BJ (cell line): ENCODE measurements at regions not wholly inside any gene's neighbourhood (a gene's known extent, or its start where the extent isn't known, plus 50 kb on each side); places are given as distances from the start of the nearest gene placed in this dataset.

Experiments
- CTCF ChIA-PET: fragments of 350-600 bp; formaldehyde crosslinking; extraction: SDS; loops from one replicate; lab custom pipeline; 2021; ENCODE audit warnings: antibody characterized with exemption, inconsistent platforms; lab: Yijun Ruan, JAX
- POLR2A ChIA-PET: fragments of 300-600 bp; sonication (Branson Sonifier 250); formaldehyde crosslinking; extraction: SDS; loops from one replicate; lab custom pipeline; 2021; ENCODE audit warnings: antibody characterized with exemption; lab: Charles Lee
- DNase-seq: peaks from one replicate; pipeline ENCODE4 v3.0.0-alpha.2; 2011; ENCODE audit warnings: low read depth
- H3K27me3 ChIP-seq: 2 replicates; pipeline ENCODE4 v1.6.0; 2011; ENCODE audit warnings: low read length; ENCODE audit not compliant: control insufficient read depth, insufficient read depth
- H3K36me3 ChIP-seq: 2 replicates; pipeline ENCODE4 v1.5.1; 2011; ENCODE audit warnings: low read length; ENCODE audit not compliant: control insufficient read depth, insufficient read depth
- H3K4me3 ChIP-seq: 2 replicates; pipeline ENCODE4 v1.5.1; 2011; ENCODE audit warnings: low read depth, mild to moderate bottlenecking, control low read depth, low read length
- TF ChIP-seq, protein P1 (sequence below): IDR thresholded peaks from 2 replicates; pipeline ENCODE4 v1.5.1; 2011; ENCODE audit warnings: low read depth, mild to moderate bottlenecking, control low read depth, inconsistent platforms, low read length, moderate library complexity; ENCODE audit not compliant: insufficient read depth

- H3K27me3 ChIP-seq: no peaks in the 10 kb centered on the region
- H3K4me3 ChIP-seq: no peak overlapping the region
- POLR2A ChIA-PET: no interaction called here
- TF ChIP-seq, protein P1, sequence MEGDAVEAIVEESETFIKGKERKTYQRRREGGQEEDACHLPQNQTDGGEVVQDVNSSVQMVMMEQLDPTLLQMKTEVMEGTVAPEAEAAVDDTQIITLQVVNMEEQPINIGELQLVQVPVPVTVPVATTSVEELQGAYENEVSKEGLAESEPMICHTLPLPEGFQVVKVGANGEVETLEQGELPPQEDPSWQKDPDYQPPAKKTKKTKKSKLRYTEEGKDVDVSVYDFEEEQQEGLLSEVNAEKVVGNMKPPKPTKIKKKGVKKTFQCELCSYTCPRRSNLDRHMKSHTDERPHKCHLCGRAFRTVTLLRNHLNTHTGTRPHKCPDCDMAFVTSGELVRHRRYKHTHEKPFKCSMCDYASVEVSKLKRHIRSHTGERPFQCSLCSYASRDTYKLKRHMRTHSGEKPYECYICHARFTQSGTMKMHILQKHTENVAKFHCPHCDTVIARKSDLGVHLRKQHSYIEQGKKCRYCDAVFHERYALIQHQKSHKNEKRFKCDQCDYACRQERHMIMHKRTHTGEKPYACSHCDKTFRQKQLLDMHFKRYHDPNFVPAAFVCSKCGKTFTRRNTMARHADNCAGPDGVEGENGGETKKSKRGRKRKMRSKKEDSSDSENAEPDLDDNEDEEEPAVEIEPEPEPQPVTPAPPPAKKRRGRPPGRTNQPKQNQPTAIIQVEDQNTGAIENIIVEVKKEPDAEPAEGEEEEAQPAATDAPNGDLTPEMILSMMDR: no peak
- DNase-seq: no peak
- CTCF ChIA-PET: interaction anchor here (1.0 kb wide), 1 partner anchor 56 kb away, joined by 5 read pairs; no protein-coding TSS in a partner anchor
- no peaks in the 10 kb centered on the region for H3K36me3 ChIP-seq
Measured at GRCh38 chr21:35491114-35491513, 442.0 kb upstream of the RUNX1 start.

GRCh38 chr21:35489389-35489980 is 440.4 kb upstream of the RUNX1 start:
- CTCF ChIA-PET: interaction anchor here (1.2 to 1.3 kb wide), 2 partner anchors 12 to 19 kb away, joined by 3 to 7 read pairs; no protein-coding TSS in a partner anchor
- H3K36me3 ChIP-seq: no peaks in the 10 kb centered on the region
- TF ChIP-seq, protein P1: no peak
- H3K4me3 ChIP-seq: no peak overlapping the region
- no peak for DNase-seq
- H3K27me3 ChIP-seq: no peaks in the 10 kb centered on the region
- POLR2A ChIA-PET: no interaction called here

- Histone ChIP-seq H3K4me3 (no peak overlapping the region), H3K27me3 (no peaks in the 10 kb centered on the region), H3K36me3 (no peaks in the 10 kb centered on the region)
- no peak for DNase-seq
- POLR2A ChIA-PET: no interaction called here
- CTCF ChIA-PET: interaction anchor here (1.2 to 1.3 kb wide), 2 partner anchors 12 to 19 kb away, joined by 3 to 7 read pairs; no protein-coding TSS in a partner anchor
- TF ChIP-seq, protein P1: no peak
Measured at GRCh38 chr21:35488946-35489345, 439.8 kb upstream of the RUNX1 start.

GRCh38 chr21:35485364-35485763 is 436.3 kb upstream of the RUNX1 start:
- CTCF ChIA-PET: no interaction called here
- POLR2A ChIA-PET: no interaction called here
- no peaks in the 10 kb centered on the region for H3K36me3 ChIP-seq
- no peak overlapping the region for H3K4me3 ChIP-seq
- no peak for DNase-seq
- H3K27me3 ChIP-seq: no peaks in the 10 kb centered on the region
- TF ChIP-seq, protein P1: no peak

DNA sequence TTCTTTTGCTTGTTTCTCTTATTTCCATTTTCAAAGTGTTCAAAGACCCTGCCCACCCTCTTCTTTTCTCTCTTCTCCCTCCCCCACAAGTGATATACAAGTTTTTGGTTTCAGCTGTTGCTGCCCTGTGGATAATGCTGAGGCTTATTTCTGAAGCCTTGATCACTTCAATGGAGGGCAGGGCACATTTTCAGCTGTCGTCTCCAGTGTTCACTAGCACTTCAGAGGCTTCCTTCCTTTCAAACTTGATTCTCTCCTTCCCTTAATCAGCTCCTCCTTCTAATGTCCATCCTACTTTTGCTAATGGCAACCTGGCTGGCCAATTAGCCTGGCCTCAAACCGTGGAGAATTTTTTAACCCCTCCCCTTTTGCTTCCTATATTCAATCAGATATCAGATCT is 435.7 kb upstream of the RUNX1 start:
- POLR2A ChIA-PET: no interaction called here
- CTCF ChIA-PET: no interaction called here
- DNase-seq: no peak

More for the DNA sequence above, 435.7 kb upstream of the RUNX1 start:
- H3K4me3 ChIP-seq: no peak overlapping the region
- no peaks in the 10 kb centered on the region for H3K36me3 ChIP-seq
- TF ChIP-seq, protein P1: no peak
- no peaks in the 10 kb centered on the region for H3K27me3 ChIP-seq
